K562 (cell line): ENCODE measurements at regions not wholly inside any gene's neighbourhood (a gene's known extent, or its start where the extent isn't known, plus 50 kb on each side); places are given as distances from the start of the nearest gene placed in this dataset.

Source experiments
- ATAC-seq: fragments of 200-7000 bp; cut with Tn5 transposase; 3 replicates; pipeline ENCODE4 v1.9.1; 2020; ENCODE audit warnings: moderate library complexity
- BruUV-seq: library from RNA; stranded (reverse); fragments of 400-500 nt; replicated peaks from 2 replicates; lab custom pipeline; 2021; lab: Mats Ljungman, UMichigan
- CTCF ChIA-PET: fragments of 300-600 bp; formaldehyde crosslinking; extraction: SDS; loops from one replicate; lab custom pipeline; 2021; ENCODE audit warnings: low intra/inter-chr PET ratio; lab: Yijun Ruan, JAX
- POLR2A ChIA-PET: fragments of 300-600, 350-650 bp; sonication (Branson Sonifier 250); formaldehyde crosslinking; extraction: SDS; loops from one replicate; lab custom pipeline; 2021; ENCODE audit warnings: antibody characterized with exemption, inconsistent platforms; lab: Yijun Ruan, JAX
- DNase-seq, 4 experiments: peaks; one replicate each; pipeline versions ENCODE4 v3.0.0 to v3.0.0-alpha.2; 2011 to 2018; ENCODE audit warnings: low spot score in 3 of 4, mixed read lengths in 3 of 4; ENCODE audit errors: extremely low read depth in 1 of 4
- FAIRE-seq: peaks from 2 replicates; lab custom pipeline; 2011; peaks lifted over from hg19 to GRCh38; lab: Jason Lieb, UNC
- H2AFZ ChIP-seq: 2 replicates; pipeline ENCODE4 v1.6.0; 2011; ENCODE audit warnings: low read depth, low read length, control low read depth, inconsistent platforms
- H3K27ac ChIP-seq: fragments of 200-600 bp; 3 replicates; pipeline ENCODE4 v1.8.0; 2011; ENCODE audit warnings: low read depth, mild to moderate bottlenecking, control low read depth, inconsistent platforms, low read length, moderate library complexity, mixed read lengths; ENCODE audit errors: extremely low read depth
- H3K27me3 ChIP-seq, 2 experiments: fragments of 300-600 bp in 1 of 2; 2 replicates in 1 of 2; 3 replicates in 1 of 2; pipeline versions ENCODE4 v1.6.0 to v1.8.0; 2011; ENCODE audit warnings: inconsistent platforms in 2 of 2, low read length in 2 of 2, mild to moderate bottlenecking in 1 of 2, mixed read lengths in 1 of 2, moderate library complexity in 1 of 2; ENCODE audit not compliant: control insufficient read depth in 2 of 2, insufficient read depth in 2 of 2
- H3K36me3 ChIP-seq: fragments of 300-600 bp; 3 replicates; pipeline ENCODE4 v1.8.0; 2011; ENCODE audit warnings: mild to moderate bottlenecking, low read length, inconsistent platforms; ENCODE audit not compliant: control insufficient read depth, insufficient read depth
- H3K4me1 ChIP-seq, 2 experiments: fragments of 200-600 bp in 1 of 2; replicated peaks in 1 of 2; 2 replicates in 1 of 2; 3 replicates in 1 of 2; pipeline versions ENCODE4 v1.5.1 to v1.8.0; 2011; ENCODE audit warnings: inconsistent platforms in 2 of 2, low read length in 2 of 2, mild to moderate bottlenecking in 1 of 2, mixed read lengths in 1 of 2, moderate library complexity in 1 of 2; ENCODE audit not compliant: control insufficient read depth in 2 of 2, insufficient read depth in 2 of 2
- H3K4me2 ChIP-seq: 2 replicates; pipeline ENCODE4 v1.6.1; 2011; ENCODE audit warnings: low read length, control low read depth, inconsistent platforms, mixed read lengths; ENCODE audit not compliant: insufficient read depth
- H3K4me3 ChIP-seq: fragments of 200-600 bp; sonication (generic), shearing (Covaris generic); 2 replicates; pipeline ENCODE4 v1.5.1; 2016; ENCODE audit warnings: control low read depth, inconsistent platforms
- H3K79me2 ChIP-seq: fragments of 200-600 bp; 3 replicates; pipeline ENCODE4 v1.8.0; 2011; ENCODE audit warnings: low read length, inconsistent platforms; ENCODE audit not compliant: control insufficient read depth, insufficient read depth
- H3K9ac ChIP-seq, 2 experiments: 2 replicates each; pipeline versions ENCODE4 v1.6.0 to v1.6.1; 2011; ENCODE audit warnings: low read depth in 2 of 2, low read length in 2 of 2, control low read depth in 1 of 2, inconsistent platforms in 1 of 2, mild to moderate bottlenecking in 1 of 2, mixed read lengths in 1 of 2; ENCODE audit not compliant: insufficient read depth in 1 of 2
- H3K9me1 ChIP-seq: one replicate; pipeline ENCODE4 v1.6.0; 2011; ENCODE audit warnings: inconsistent platforms, mild to moderate bottlenecking, low read length, moderate library complexity; ENCODE audit not compliant: control insufficient read depth, insufficient read depth
- H3K9me3 ChIP-seq: replicated peaks from 2 replicates; pipeline ENCODE4 v1.5.1; 2011; ENCODE audit warnings: low read depth, low read length, inconsistent platforms; ENCODE audit not compliant: control insufficient read depth, insufficient read depth
- H4K20me1 ChIP-seq: replicated peaks from 2 replicates; pipeline ENCODE4 v1.6.1; 2011; ENCODE audit warnings: low read length, inconsistent platforms, mixed read lengths; ENCODE audit not compliant: control insufficient read depth, insufficient read depth
- BHLHE40 ChIP-seq: IDR thresholded peaks from 2 replicates; pipeline ENCODE4 v1.6.1; 2011; ENCODE audit warnings: low read length, improper control_type of control experiment
- CBX1 ChIP-seq: sonication (generic); IDR thresholded peaks from 2 replicates; pipeline ENCODE4 v1.6.1; 2016; ENCODE audit warnings: antibody characterized with exemption, low read depth, mild to moderate bottlenecking
- ERF ChIP-seq: fragments of 450-650 bp; formaldehyde crosslinking; IDR thresholded peaks from 2 replicates; pipeline ENCODE4 v1.4.0; 2020; ENCODE audit warnings: mild to moderate bottlenecking, mixed read lengths
- JUN ChIP-seq, 2 experiments: sonication (generic) in 1 of 2; formaldehyde crosslinking in 1 of 2; IDR thresholded peaks; 2 replicates each; pipeline versions ENCODE4 v1.6.1 to v1.8.0; 2012 to 2022; ENCODE audit warnings: borderline replicate concordance in 2 of 2, mild to moderate bottlenecking in 2 of 2, improper control_type of control experiment in 1 of 2, low read depth in 1 of 2, low read length in 1 of 2, missing genetic modification reagents in 1 of 2
- MAZ ChIP-seq, 2 experiments: fragments of 450-650 bp in 1 of 2; sonication (generic) in 1 of 2; formaldehyde crosslinking; IDR thresholded peaks in 1 of 2; conservative IDR thresholded peaks in 1 of 2; 2 replicates each; pipeline versions ENCODE4 v1.4.0 to v1.5.0; 2020; ENCODE audit warnings: mild to moderate bottlenecking in 1 of 2, missing genetic modification reagents in 1 of 2
- MEF2A ChIP-seq: IDR thresholded peaks from 2 replicates; pipeline ENCODE4 v1.6.1; 2011; ENCODE audit warnings: low read depth, mild to moderate bottlenecking, low read length, moderate library complexity; ENCODE audit not compliant: control insufficient read depth
- MIER1 ChIP-seq: fragments of 450-650 bp; IDR thresholded peaks from 2 replicates; pipeline ENCODE4 v1.6.1; 2016; ENCODE audit warnings: antibody characterized with exemption, mild to moderate bottlenecking, low read depth
- MTF1 ChIP-seq: fragments of 250-450 bp; sonication (Bioruptor Pico); IDR thresholded peaks from 2 replicates; pipeline ENCODE4 v1.9.0; 2021; ENCODE audit warnings: moderate library complexity, mild to moderate bottlenecking, inconsistent platforms, borderline replicate concordance
- RBM39 ChIP-seq: fragments of 200-400 bp; formaldehyde crosslinking; optimal IDR thresholded peaks from 2 replicates; pipeline ENCODE3; 2018; ENCODE audit warnings: low read depth, low read length
- SPI1 ChIP-seq: IDR thresholded peaks from 2 replicates; pipeline ENCODE4 v1.6.1; 2011; ENCODE audit warnings: low read depth, low read length, control low read depth, borderline replicate concordance
- WGBS: fragments of 100-300 bp; shearing (Covaris generic); methylation state at CpG from one replicate; pipeline ENCODE4 v1.1.6; 2016; ENCODE audit warnings: low coverage, mixed read lengths; ENCODE audit not compliant: insufficient coverage; ENCODE audit errors: missing lambda C conversion rate; 5-methylcytosine and 5-hydroxymethylcytosine counted together
- in situ Hi-C: fragments of 300-500 bp; cut with MboI; formaldehyde crosslinking; loops from 4 replicates; pipeline ENCODE4 v1.15.0; 2018; ENCODE audit warnings: inconsistent platforms, mixed read lengths
- intact Hi-C: fragments of 100-400 bp; cut with micrococcal nuclease; formaldehyde crosslinking; loops from 2 replicates; pipeline ENCODE4 v1.14.2; 2022
- TF ChIP-seq, protein P1 (sequence below): IDR thresholded peaks from 2 replicates; pipeline ENCODE4 v1.6.1; 2016; ENCODE audit warnings: missing genetic modification characterization, missing compliant biosample characterization

DNA sequence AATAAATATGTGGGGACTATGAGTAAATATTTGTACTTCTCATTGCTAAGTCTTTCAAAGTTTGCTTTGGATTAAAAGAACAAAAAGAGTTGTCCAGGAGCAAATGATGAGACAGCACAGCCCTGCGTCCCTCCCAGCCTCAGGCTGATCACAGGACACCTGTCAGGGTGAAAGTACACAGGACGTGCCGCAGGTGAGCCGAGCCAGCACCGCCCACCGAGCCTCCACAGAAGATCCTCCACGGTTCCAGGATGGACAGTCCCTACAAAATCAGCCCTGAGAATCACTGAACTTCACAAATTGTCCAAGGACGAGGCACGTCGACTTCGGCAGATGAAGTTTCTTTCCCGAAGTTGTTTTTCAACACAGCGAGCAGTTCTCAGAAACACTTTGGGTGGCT is 661.5 kb downstream of the BRD1 start:
- in situ Hi-C loops (no loop called here), intact Hi-C loops (no loop called here)
- Histone ChIP-seq H3K4me1 (no peaks in the 10 kb centered on the region), H4K20me1 (no peaks in the 10 kb centered on the region), H3K27me3 (peaks cover 0 to 10% of the 10 kb centered on the region in 2 experiments; a peak in 2 of 5 replicates), H3K27ac (no peak overlapping the region), H3K4me2 (no peak overlapping the region), H3K4me3 (no peak overlapping the region), H3K36me3 (no peaks in the 10 kb centered on the region), H3K79me2 (no peaks in the 10 kb centered on the region), H3K9me3 (no peaks in the 10 kb centered on the region), H2AFZ (no peak overlapping the region), H3K9me1 (no peaks in the 10 kb centered on the region), H3K9ac (no peak overlapping the region)
- 0% methylated on average over 13 of the region's 13 CpGs for WGBS
- no peak for FAIRE-seq
- no peak for DNase-seq
- CTCF ChIA-PET: no interaction called here
- POLR2A ChIA-PET: no interaction called here
- TF ChIP-seq JUN (IDR thresholded peaks at IDR 0.05; ENCODE audit: borderline replicate concordance, low read depth, low read length) (no peak), JUN (CRISPR knock-in tag; IDR thresholded peaks at IDR 0.05; ENCODE audit: borderline replicate concordance) (no peak)
- ATAC-seq: no peak
- BruUV-seq: no TSS peak

DNA sequence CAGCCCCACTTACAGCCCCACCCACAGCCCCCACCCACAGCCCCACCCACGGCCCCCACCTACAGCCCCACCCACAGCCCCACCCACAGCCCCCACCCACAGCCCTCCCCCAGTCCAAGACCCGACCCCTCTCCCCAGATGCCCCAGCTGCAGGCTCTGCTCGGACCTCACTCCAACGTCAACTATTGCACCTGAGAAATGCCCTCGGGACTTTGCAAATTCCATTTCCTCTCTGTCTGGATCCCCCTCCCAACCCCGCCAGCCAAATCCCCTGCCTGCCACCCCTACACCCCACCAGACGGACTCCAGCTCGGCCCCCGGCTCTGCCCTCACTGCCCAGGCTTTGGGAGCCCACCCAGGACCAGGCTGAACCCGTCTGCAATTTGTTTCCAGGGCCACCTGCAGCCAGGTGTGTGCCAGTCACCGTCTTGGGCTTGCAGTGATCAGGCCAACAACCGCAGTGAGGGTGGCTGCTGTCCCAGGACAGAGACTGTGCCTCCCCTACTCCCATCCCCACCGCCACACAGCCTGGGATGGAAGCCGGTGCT is 662.8 kb downstream of the BRD1 start:
- 0% methylated on average over 1 of the region's 14 CpGs for WGBS
- no peak overlapping the region for H3K4me3 ChIP-seq
- H3K79me2 ChIP-seq: no peaks in the 10 kb centered on the region
- H4K20me1 ChIP-seq: no peaks in the 10 kb centered on the region
- CTCF ChIA-PET: no interaction called here
- no peak overlapping the region for H3K27ac ChIP-seq
- H3K9me1 ChIP-seq: no peaks in the 10 kb centered on the region
- no peaks in the 10 kb centered on the region for H3K9me3 ChIP-seq
- TF ChIP-seq CBX1 (no peak), RBM39 (no peak), ERF (no peak), MTF1 (no peak), BHLHE40 (no peak), MIER1 (no peak), MAZ (CRISPR knock-in tag; conservative IDR thresholded peaks at IDR 0.05 in 1 of 2, IDR thresholded peaks at IDR 0.05 in 1 of 2) (no peak), SPI1 (no peak), MEF2A (no peak)
- TF ChIP-seq, protein P1, sequence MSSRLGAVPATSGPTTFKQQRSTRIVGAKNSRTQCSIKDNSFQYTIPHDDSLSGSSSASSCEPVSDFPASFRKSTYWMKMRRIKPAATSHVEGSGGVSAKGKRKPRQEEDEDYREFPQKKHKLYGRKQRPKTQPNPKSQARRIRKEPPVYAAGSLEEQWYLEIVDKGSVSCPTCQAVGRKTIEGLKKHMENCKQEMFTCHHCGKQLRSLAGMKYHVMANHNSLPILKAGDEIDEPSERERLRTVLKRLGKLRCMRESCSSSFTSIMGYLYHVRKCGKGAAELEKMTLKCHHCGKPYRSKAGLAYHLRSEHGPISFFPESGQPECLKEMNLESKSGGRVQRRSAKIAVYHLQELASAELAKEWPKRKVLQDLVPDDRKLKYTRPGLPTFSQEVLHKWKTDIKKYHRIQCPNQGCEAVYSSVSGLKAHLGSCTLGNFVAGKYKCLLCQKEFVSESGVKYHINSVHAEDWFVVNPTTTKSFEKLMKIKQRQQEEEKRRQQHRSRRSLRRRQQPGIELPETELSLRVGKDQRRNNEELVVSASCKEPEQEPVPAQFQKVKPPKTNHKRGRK (tag): no peak
- peaks cover 0 to 15% of the 10 kb centered on the region in 2 experiments; a peak in 2 of 5 replicates for H3K27me3 ChIP-seq
- POLR2A ChIA-PET: interaction anchor here (0.5 kb wide), 1 partner anchor 515 kb away, joined by 3 read pairs; no protein-coding TSS in a partner anchor
- no peak for FAIRE-seq
- in situ Hi-C loops (no loop called here), intact Hi-C loops (no loop called here)
- ATAC-seq: no peak
- BruUV-seq: no TSS peak
- H3K9ac ChIP-seq: no peak overlapping the region
- no peak for DNase-seq
- no peak overlapping the region for H2AFZ ChIP-seq
- no peaks in the 10 kb centered on the region for H3K4me1 ChIP-seq
- H3K36me3 ChIP-seq: no peaks in the 10 kb centered on the region
- H3K4me2 ChIP-seq: no peak overlapping the region
